GM18861 (cell line): ENCODE measurements at regions not wholly inside any gene's neighbourhood (a gene's known extent, or its start where the extent isn't known, plus 50 kb on each side); places are given as distances from the start of the nearest gene placed in this dataset.
"Not testable (repeated sequence)": the region's sequence is repeated elsewhere in the genome, so short reads cannot be mapped to it uniquely, and the experiment has no call there.

Experiments
- ATAC-seq: cut with Tn5 transposase; IDR thresholded peaks from one replicate; pipeline ENCODE4 v1.9.1; 2021; ENCODE audit not compliant: unreplicated experiment

GRCh38 chr10:55169493-55169892 lies 368.5 kb upstream of the PCDH15 start:
- ATAC-seq: no peak

GRCh38 chr10:55168343-55168742 lies 367.3 kb upstream of the PCDH15 start:
- ATAC-seq: no peak

GRCh38 chr10:55163388-55163979 lies 362.5 kb upstream of the PCDH15 start:
- no peak for ATAC-seq

GRCh38 chr10:55162321-55162720 lies 361.3 kb upstream of the PCDH15 start:
- not testable (repeated sequence) for ATAC-seq

- no peak for ATAC-seq
Observed at GRCh38 chr10:55160655-55161283, 359.7 kb upstream of the PCDH15 start.

GRCh38 chr10:55158633-55159032 lies 357.6 kb upstream of the PCDH15 start:
- no peak for ATAC-seq

- no peak for ATAC-seq
Observed at GRCh38 chr10:55146032-55146431, 345.0 kb upstream of the PCDH15 start.

GRCh38 chr10:55144001-55144400 lies 343.0 kb upstream of the PCDH15 start:
- ATAC-seq: no peak

- ATAC-seq: no peak
Observed at GRCh38 chr10:55141892-55142291, 340.9 kb upstream of the PCDH15 start.

GRCh38 chr10:55137063-55137462 lies 336.0 kb upstream of the PCDH15 start:
- no peak for ATAC-seq

- no peak for ATAC-seq
Observed at GRCh38 chr10:55104738-55105137, 303.7 kb upstream of the PCDH15 start.

GRCh38 chr10:55098452-55098851 lies 297.4 kb upstream of the PCDH15 start:
- no peak for ATAC-seq

- no peak for ATAC-seq
Observed at GRCh38 chr10:55091691-55092328, 290.8 kb upstream of the PCDH15 start.

- ATAC-seq: no peak
Observed at GRCh38 chr10:55078121-55078520, 277.1 kb upstream of the PCDH15 start.

- ATAC-seq: no peak
Observed at GRCh38 chr10:55065185-55065584, 264.2 kb upstream of the PCDH15 start.

- no peak for ATAC-seq
Observed at GRCh38 chr10:55063811-55064210, 262.8 kb upstream of the PCDH15 start.

GRCh38 chr10:55062349-55062748 lies 261.3 kb upstream of the PCDH15 start:
- ATAC-seq: no peak

- ATAC-seq: no peak
Observed at GRCh38 chr10:55058800-55059199, 257.8 kb upstream of the PCDH15 start.

- ATAC-seq: no peak
Observed at GRCh38 chr10:55051515-55051914, 250.5 kb upstream of the PCDH15 start.

GRCh38 chr10:55048830-55049498 lies 247.9 kb upstream of the PCDH15 start:
- no peak for ATAC-seq

GRCh38 chr10:55043540-55043939 lies 242.5 kb upstream of the PCDH15 start:
- ATAC-seq: no peak

GRCh38 chr10:55033061-55033460 lies 232.0 kb upstream of the PCDH15 start:
- ATAC-seq: no peak
